Spinal cord (tissue), 9 donors: ENCODE measurements at regions not wholly inside any gene's neighbourhood (a gene's known extent, or its start where the extent isn't known, plus 50 kb on each side); places are given as distances from the start of the nearest gene placed in this dataset.

Source experiments
- DNase-seq, 6 donors: peaks; one replicate each; pipeline versions ENCODE4 v3.0.0 to v3.0.0-alpha.2; 2013 to 2015; ENCODE audit warnings: low spot score in 6 of 6, low read depth in 4 of 6
- H3K27ac ChIP-seq: one replicate; pipeline ENCODE4 v1.5.1; 2013; ENCODE audit warnings: low read depth, low read length, control low read depth
- H3K27me3 ChIP-seq: one replicate; pipeline ENCODE4 v1.6.1; 2013; ENCODE audit warnings: low read length; ENCODE audit not compliant: control insufficient read depth, insufficient read depth
- H3K36me3 ChIP-seq: one replicate; pipeline ENCODE4 v1.6.1; 2013; ENCODE audit warnings: low read length; ENCODE audit not compliant: control insufficient read depth, insufficient read depth
- H3K4me1 ChIP-seq: one replicate; pipeline ENCODE4 v1.6.1; 2013; ENCODE audit warnings: low read length; ENCODE audit not compliant: control insufficient read depth, insufficient read depth
- H3K4me3 ChIP-seq: one replicate; pipeline ENCODE4 v1.5.1; 2013; ENCODE audit warnings: low read depth, low read length, control low read depth
- H3K9me3 ChIP-seq: one replicate; pipeline ENCODE4 v1.6.1; 2013; ENCODE audit warnings: low read length; ENCODE audit not compliant: control insufficient read depth, insufficient read depth
- WGBS: methylation state at CpG from one replicate; pipeline ENCODE4 v1.1.5; 2013; ENCODE audit warnings: missing lambda C conversion rate; ENCODE audit not compliant: insufficient coverage; 5-methylcytosine and 5-hydroxymethylcytosine counted together
- donor health status: healthy.

DNA sequence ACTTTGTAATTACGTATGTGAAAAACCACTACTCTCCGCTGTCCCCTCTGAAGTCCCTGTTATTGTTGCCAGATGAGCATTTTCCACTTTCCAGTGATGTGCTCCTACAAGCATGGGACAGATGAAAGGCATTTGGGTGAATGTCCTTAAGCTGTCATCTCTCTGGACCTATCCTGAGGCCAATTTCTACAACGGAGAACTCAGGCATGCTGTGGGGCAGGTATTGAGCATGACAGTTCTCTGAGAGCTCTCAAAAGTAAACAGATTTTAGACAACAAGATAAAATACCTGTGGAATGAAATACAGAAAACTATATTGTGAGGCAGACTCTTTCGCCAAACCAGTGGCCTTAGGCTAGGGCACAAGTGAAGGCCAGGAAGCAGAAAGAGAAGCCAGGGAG lies 656.5 kb upstream of the NR2F2 start:
- no peak overlapping the region for H3K4me3 ChIP-seq
- no peaks in the 10 kb centered on the region for H3K27me3 ChIP-seq
- no peaks in the 10 kb centered on the region for H3K36me3 ChIP-seq
- H3K27ac ChIP-seq = no peak overlapping the region
- no peaks in the 10 kb centered on the region for H3K9me3 ChIP-seq
- no peak for DNase-seq
- peaks cover 3% of the 10 kb centered on the region for H3K4me1 ChIP-seq
- 100% methylated on average over 3 of the region's 4 CpGs for WGBS

DNA sequence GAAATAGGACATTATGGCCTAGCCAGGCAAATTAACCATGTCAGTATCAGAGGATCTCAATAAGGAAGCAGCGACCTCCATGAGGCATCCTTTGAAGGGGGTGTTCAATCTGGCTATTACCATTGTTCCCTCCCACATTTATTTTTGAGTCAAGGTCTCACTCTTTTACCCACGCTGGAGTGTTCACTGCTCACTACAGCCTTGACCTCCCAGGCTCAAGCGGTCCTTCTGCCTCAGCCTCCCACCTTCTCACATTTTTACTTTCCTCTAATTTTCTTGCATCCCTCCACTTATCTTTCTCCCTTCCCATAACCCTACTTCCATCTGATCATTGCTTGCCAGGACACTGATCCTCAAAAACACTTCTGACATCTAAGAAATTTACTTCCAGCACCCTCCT lies 654.0 kb upstream of the NR2F2 start:
- no peak for DNase-seq
- no peak overlapping the region for H3K4me3 ChIP-seq
- no peaks in the 10 kb centered on the region for H3K9me3 ChIP-seq
- no peaks in the 10 kb centered on the region for H3K27me3 ChIP-seq
- H3K27ac ChIP-seq = no peak overlapping the region
- H3K4me1 ChIP-seq = no peaks in the 10 kb centered on the region
- H3K36me3 ChIP-seq = no peaks in the 10 kb centered on the region
- WGBS = 89% methylated on average over 3 of the region's 3 CpGs

DNA sequence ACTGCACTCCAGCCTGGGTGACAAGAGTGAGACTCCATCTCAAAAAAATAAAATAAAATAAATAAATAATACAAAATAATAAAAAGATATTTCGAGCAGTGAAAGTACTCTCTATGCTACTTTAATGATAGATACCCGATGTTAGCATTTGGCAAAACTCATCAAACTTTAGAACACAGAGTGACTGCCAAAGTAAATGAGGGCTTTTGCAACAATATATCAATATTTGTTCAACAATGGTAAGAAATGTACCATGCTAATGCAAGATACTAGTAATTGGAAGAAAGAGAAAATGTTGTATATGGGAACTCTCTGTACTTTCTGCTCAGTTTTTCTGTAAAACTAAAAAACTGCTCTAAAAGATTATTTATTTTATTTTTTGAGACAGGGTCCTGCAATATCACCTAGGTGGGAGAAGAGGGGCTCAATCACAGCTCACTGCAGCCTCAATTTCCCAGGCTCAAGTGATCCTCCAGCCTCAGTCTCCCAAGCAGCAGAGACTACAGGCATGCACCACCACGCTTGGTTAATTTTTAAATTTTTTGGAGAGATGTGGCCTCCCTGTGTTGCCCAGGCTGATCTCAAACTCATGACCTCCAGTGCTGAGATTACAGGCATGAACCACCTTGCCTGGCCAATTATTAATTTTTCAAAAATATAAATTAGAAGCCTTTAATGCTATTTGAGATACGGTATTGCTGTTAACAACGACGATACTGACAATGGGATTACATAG lies 650.5 kb upstream of the NR2F2 start:
- Histone ChIP-seq H3K9me3 (no peaks in the 10 kb centered on the region), H3K27ac (no peak overlapping the region), H3K27me3 (no peaks in the 10 kb centered on the region), H3K36me3 (no peaks in the 10 kb centered on the region), H3K4me3 (no peak overlapping the region), H3K4me1 (no peaks in the 10 kb centered on the region)
- no CpG with 5 or more reads among the region's 6 CpGs for WGBS
- no peak for DNase-seq

DNA sequence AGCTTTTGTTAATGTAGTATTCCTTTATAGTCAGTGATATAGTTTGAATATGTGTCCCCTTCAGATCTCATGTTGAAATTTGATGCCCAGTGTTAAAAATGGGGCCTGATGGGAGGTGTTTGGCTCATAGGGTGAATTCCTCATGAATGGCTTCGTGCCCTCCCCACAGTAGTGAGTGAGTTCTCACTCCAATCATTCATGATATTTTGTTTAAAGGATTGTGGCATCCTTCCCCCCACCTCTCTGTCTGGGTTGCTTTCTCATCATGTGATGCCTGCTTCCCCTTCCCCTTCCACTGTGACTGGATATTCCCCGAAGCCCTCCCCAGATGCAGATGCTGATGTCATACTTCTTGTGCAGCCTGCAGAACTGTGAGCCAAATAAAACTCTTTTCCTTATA lies 649.8 kb upstream of the NR2F2 start:
- Histone ChIP-seq H3K36me3 (no peaks in the 10 kb centered on the region), H3K27ac (no peak overlapping the region), H3K9me3 (no peaks in the 10 kb centered on the region), H3K27me3 (no peaks in the 10 kb centered on the region), H3K4me3 (no peak overlapping the region), H3K4me1 (no peaks in the 10 kb centered on the region)
- WGBS = 0% methylated on average over 1 of the region's 2 CpGs
- DNase-seq = no peak

DNA sequence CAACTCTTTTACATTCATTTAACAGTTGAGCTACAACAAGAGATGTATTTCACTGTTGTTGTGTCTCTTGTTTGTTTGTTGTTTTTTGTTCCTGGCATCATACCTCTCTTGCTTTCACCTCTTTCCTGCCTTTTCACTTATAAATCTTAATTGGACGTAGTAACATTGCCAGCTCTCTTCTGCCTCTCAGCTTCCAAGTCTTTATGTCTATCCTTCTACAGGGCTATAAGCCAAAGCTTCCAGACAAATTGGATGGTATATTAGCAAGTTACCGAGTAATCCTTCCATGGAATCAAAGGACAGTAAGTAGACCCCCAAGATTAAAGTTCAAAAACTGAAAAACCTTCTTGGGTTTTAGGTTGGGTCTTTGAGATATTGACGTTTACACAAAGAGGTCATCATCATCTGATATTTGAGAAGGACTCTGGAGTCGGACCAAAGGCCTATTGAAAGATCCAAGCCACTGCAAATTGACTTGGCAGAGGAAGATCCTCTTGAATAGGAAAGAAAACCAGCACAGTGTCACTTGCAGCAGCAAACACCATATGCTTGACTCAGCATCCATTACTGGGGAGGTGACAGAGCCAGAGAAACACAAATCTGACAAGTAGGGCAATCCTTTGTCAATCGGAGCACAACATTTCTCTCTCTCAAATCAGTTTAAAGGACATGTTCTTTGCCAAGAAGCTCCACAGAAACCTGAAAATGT lies 648.5 kb upstream of the NR2F2 start:
- Histone ChIP-seq H3K4me3 (no peak overlapping the region), H3K27me3 (no peaks in the 10 kb centered on the region), H3K4me1 (no peaks in the 10 kb centered on the region), H3K9me3 (no peaks in the 10 kb centered on the region), H3K27ac (no peak overlapping the region), H3K36me3 (no peaks in the 10 kb centered on the region)
- 68% methylated on average over 2 of the region's 5 CpGs for WGBS
- DNase-seq = peak in 3 of 6 donors; percentile 19 to 86 (median 21)

DNA sequence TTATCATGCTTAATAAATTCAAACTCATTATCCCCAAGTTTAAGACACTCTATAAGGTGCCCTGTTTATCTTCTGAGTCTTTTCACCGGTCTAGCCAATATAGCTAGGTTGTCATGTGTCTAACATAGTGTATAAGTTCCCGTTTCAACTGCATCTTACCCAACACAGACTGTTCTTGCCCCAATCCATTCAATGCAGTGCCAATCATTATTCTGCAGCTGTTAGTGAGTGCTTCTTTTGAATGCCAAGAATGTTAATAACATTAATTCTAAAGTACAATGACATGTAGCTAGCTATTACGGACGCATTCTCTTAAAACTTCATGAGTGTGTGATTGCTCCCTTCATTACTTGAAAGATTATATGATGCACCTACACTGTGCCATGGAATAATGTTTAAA lies 646.4 kb upstream of the NR2F2 start:
- DNase-seq = no peak
- no peak overlapping the region for H3K27ac ChIP-seq
- no CpG with 5 or more reads among the region's 4 CpGs for WGBS
- H3K4me3 ChIP-seq = no peak overlapping the region
- H3K27me3 ChIP-seq = no peaks in the 10 kb centered on the region
- no peaks in the 10 kb centered on the region for H3K4me1 ChIP-seq
- no peaks in the 10 kb centered on the region for H3K9me3 ChIP-seq
- no peaks in the 10 kb centered on the region for H3K36me3 ChIP-seq

DNA sequence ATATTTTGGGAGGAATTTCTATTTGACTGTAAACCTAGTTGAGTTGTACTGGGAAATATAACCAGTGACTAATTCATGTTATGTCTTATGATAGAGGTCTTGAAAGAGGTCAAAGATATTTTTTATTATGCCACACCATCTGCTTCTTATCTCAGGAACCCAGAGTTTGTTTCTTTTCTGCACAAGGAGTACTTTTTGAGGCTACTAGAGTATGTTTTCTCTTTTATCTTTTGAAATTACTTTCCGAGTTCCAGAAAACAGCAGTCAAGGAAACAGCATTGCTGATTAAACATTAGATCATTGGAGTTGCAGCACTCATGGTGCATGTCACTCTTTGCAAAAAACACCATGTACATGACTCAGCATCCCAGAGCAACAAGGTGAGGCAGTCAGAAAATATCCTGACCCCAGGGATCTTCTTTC lies 645.8 kb upstream of the NR2F2 start:
- Histone ChIP-seq H3K4me1 (no peaks in the 10 kb centered on the region), H3K27ac (no peak overlapping the region), H3K27me3 (no peaks in the 10 kb centered on the region), H3K9me3 (no peaks in the 10 kb centered on the region), H3K4me3 (no peak overlapping the region), H3K36me3 (no peaks in the 10 kb centered on the region)
- no peak for DNase-seq
- no CpG with 5 or more reads among the region's 1 CpG for WGBS

DNA sequence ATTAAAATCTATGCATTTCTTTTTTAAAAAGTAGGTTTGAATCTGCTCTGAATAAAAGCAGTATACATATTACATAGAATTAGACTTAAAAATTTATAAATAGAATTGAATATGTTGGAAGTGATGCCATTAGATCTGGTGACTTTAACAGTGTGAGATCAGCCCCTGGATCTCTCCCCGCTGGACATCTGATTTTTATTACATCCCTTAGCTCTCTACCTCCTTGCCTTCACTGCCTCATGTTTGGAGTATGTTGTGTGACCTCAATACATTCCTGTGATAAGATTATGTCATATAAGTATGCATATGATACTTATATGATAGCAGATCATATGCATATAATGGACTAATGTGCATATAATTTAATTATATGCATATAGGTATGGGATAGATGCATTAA lies 643.4 kb upstream of the NR2F2 start:
- no peaks in the 10 kb centered on the region for H3K4me1 ChIP-seq
- no peaks in the 10 kb centered on the region for H3K36me3 ChIP-seq
- no peak for DNase-seq
- no CpG with 5 or more reads among the region's 1 CpG for WGBS
- H3K9me3 ChIP-seq = no peaks in the 10 kb centered on the region
- H3K27me3 ChIP-seq = no peaks in the 10 kb centered on the region
- H3K4me3 ChIP-seq = no peak overlapping the region
- no peak overlapping the region for H3K27ac ChIP-seq

DNA sequence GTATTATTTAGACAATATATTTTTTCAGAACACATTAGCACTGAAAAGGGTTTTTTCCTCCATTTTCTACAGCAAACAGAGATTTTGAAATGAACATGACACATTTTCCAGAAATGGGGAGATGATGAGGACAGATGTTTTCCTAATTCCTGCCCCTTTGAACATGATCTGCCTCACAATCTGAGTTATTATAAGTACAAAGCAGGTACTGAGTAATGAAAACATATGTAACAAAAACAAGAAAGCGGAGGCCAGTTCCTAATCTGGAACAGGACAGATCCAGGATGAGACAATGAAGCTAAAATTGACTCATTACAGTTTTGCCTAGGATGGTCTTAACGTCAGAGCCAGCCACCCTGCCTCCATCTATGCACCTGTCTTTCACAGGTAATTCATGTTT lies 642.8 kb upstream of the NR2F2 start:
- H3K27ac ChIP-seq = no peak overlapping the region
- H3K9me3 ChIP-seq = no peaks in the 10 kb centered on the region
- H3K27me3 ChIP-seq = no peaks in the 10 kb centered on the region
- no peaks in the 10 kb centered on the region for H3K36me3 ChIP-seq
- DNase-seq = no peak
- no peaks in the 10 kb centered on the region for H3K4me1 ChIP-seq
- H3K4me3 ChIP-seq = no peak overlapping the region
- WGBS = no CpG with 5 or more reads among the region's 2 CpGs
